Ovary (tissue), 3 donors: ENCODE measurements at regions not wholly inside any gene's neighbourhood (a gene's known extent, or its start where the extent isn't known, plus 50 kb on each side); places are given as distances from the start of the nearest gene placed in this dataset.

Source experiments
- EP300 ChIP-seq: sonication (generic); formaldehyde crosslinking; IDR thresholded peaks from one replicate; pipeline ENCODE4 v1.6.1; 2017; ENCODE audit warnings: antibody characterized with exemption
- POLR2A ChIP-seq: fragments of 450-650 bp; IDR thresholded peaks from one replicate; pipeline ENCODE4 v1.6.1; 2017; ENCODE audit warnings: antibody characterized with exemption, mild to moderate bottlenecking, moderate library complexity
- TF ChIP-seq, protein P1 (sequence below), 3 donors: fragments of 450-650 bp in 2 of 3; fragments of 200-600 bp in 1 of 3; IDR thresholded peaks; one replicate each; pipeline versions ENCODE4 v1.5.1 to v1.8.0; 2016 to 2022; ENCODE audit warnings: antibody characterized with exemption in 3 of 3, mild to moderate bottlenecking in 1 of 3
- donor health status: DM: no; HTN: no; CAD: no.

DNA sequence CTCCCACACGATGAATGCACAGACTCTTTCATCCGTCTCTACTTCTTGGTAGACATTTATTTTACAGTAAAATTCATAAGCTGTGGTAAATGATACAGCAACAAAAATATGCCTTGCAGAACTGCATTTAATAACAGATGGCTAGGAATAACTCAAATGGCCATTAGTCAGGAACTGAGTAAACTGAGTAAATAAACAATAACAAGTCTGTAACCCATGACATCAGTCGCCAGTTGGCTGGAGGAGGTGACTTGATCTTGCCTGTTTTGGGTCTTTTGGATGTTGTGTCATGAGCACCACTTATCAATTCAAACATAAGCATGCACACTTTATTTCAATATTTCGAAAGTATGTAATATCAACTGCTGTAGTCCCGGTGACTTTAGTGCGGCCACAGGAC is 632.6 kb upstream of the ARGLU1 start:
- TF ChIP-seq, protein P1, sequence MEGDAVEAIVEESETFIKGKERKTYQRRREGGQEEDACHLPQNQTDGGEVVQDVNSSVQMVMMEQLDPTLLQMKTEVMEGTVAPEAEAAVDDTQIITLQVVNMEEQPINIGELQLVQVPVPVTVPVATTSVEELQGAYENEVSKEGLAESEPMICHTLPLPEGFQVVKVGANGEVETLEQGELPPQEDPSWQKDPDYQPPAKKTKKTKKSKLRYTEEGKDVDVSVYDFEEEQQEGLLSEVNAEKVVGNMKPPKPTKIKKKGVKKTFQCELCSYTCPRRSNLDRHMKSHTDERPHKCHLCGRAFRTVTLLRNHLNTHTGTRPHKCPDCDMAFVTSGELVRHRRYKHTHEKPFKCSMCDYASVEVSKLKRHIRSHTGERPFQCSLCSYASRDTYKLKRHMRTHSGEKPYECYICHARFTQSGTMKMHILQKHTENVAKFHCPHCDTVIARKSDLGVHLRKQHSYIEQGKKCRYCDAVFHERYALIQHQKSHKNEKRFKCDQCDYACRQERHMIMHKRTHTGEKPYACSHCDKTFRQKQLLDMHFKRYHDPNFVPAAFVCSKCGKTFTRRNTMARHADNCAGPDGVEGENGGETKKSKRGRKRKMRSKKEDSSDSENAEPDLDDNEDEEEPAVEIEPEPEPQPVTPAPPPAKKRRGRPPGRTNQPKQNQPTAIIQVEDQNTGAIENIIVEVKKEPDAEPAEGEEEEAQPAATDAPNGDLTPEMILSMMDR (IDR thresholded peaks at IDR 0.05), result no peak
- TF ChIP-seq EP300 (no peak), POLR2A (no peak)
